IMR-90 (cell line): ENCODE measurements at regions not wholly inside any gene's neighbourhood (a gene's known extent, or its start where the extent isn't known, plus 50 kb on each side); places are given as distances from the start of the nearest gene placed in this dataset.

Experiments
- ATAC-seq: fragments of 200-7000 bp; cut with Tn5 transposase; 2 replicates; pipeline ENCODE4 v1.9.1; 2020; ENCODE audit warnings: low read depth, mild to moderate bottlenecking, moderate library complexity
- BruUV-seq: library from RNA; stranded (reverse); fragments of 400-500 nt; replicated peaks from 2 replicates; lab custom pipeline; 2021; lab: Mats Ljungman, UMichigan
- CTCF ChIA-PET: fragments of 300-600 bp; formaldehyde crosslinking; extraction: SDS; loops from one replicate; lab custom pipeline; 2021; ENCODE audit warnings: antibody characterized with exemption; lab: Yijun Ruan, JAX
- POLR2A ChIA-PET: fragments of 300-600 bp; sonication (Branson Sonifier 250); formaldehyde crosslinking; loops from one replicate; lab custom pipeline; 2022; ENCODE audit warnings: antibody characterized with exemption; ENCODE audit not compliant: unreplicated experiment; lab: Charles Lee
- DNase-seq: peaks from one replicate; pipeline ENCODE4 v3.0.0; 2013
- H2AFZ ChIP-seq: replicated peaks from 2 replicates; pipeline ENCODE3; 2013; ENCODE audit warnings: low read length, mild to moderate bottlenecking; ENCODE audit not compliant: poor library complexity
- H2AK5ac ChIP-seq: 2 replicates; pipeline ENCODE4 v1.6.1; 2013; ENCODE audit warnings: low read depth, low read length, inconsistent platforms
- H2AK9ac ChIP-seq: replicated peaks from 2 replicates; pipeline ENCODE3; 2013; ENCODE audit warnings: mild to moderate bottlenecking, low read depth, low read length, moderate library complexity; ENCODE audit not compliant: poor library complexity
- H2BK120ac ChIP-seq: 2 replicates; pipeline ENCODE4 v1.6.1; 2013; ENCODE audit warnings: low read depth, low read length, inconsistent platforms
- H2BK15ac ChIP-seq: 3 replicates; pipeline ENCODE4 v1.6.1; 2013; ENCODE audit warnings: low read depth, low read length, inconsistent platforms
- H2BK20ac ChIP-seq: 2 replicates; pipeline ENCODE4 v1.6.1; 2013; ENCODE audit warnings: low read depth, mild to moderate bottlenecking, inconsistent platforms, low read length, moderate library complexity
- H2BK5ac ChIP-seq: 2 replicates; pipeline ENCODE4 v1.6.1; 2013; ENCODE audit warnings: mild to moderate bottlenecking, low read depth, low read length, inconsistent platforms; ENCODE audit not compliant: poor library complexity, severe bottlenecking
- H3K14ac ChIP-seq: replicated peaks from 2 replicates; pipeline ENCODE4 v1.6.1; 2013; ENCODE audit warnings: low read depth, low read length, inconsistent platforms
- H3K18ac ChIP-seq: 2 replicates; pipeline ENCODE4 v1.6.1; 2013; ENCODE audit warnings: low read depth, low read length, control low read depth
- H3K23ac ChIP-seq: 2 replicates; pipeline ENCODE4 v1.6.1; 2013; ENCODE audit warnings: low read depth, low read length, inconsistent platforms
- H3K27ac ChIP-seq: 2 replicates; pipeline ENCODE4 v1.5.1; 2013; ENCODE audit warnings: mild to moderate bottlenecking, control low read depth, low read length; ENCODE audit not compliant: insufficient read depth
- H3K27me3 ChIP-seq: 2 replicates; pipeline ENCODE4 v1.6.1; 2013; ENCODE audit warnings: low read length; ENCODE audit not compliant: control insufficient read depth, insufficient read depth
- H3K36me3 ChIP-seq: 2 replicates; pipeline ENCODE4 v1.6.1; 2013; ENCODE audit warnings: low read length, mixed read lengths; ENCODE audit not compliant: control insufficient read depth, insufficient read depth
- H3K4ac ChIP-seq: 2 replicates; pipeline ENCODE4 v1.6.1; 2013; ENCODE audit warnings: low read depth, low read length, inconsistent platforms
- H3K4me1 ChIP-seq: 2 replicates; pipeline ENCODE4 v1.6.1; 2013; ENCODE audit warnings: low read length, mixed read lengths; ENCODE audit not compliant: control insufficient read depth, insufficient read depth
- H3K4me2 ChIP-seq: 2 replicates; pipeline ENCODE4 v1.6.1; 2013; ENCODE audit warnings: low read depth, mild to moderate bottlenecking, control low read depth, low read length, moderate library complexity
- H3K4me3 ChIP-seq: 2 replicates; pipeline ENCODE4 v1.5.1; 2013; ENCODE audit warnings: low read depth, mild to moderate bottlenecking, control low read depth, low read length, moderate library complexity; ENCODE audit not compliant: insufficient read depth
- H3K56ac ChIP-seq: 2 replicates; pipeline ENCODE4 v1.6.1; 2013; ENCODE audit warnings: low read length, inconsistent platforms; ENCODE audit not compliant: insufficient read depth; ENCODE audit errors: extremely low read depth
- H3K79me1 ChIP-seq, 2 experiments: 2 replicates each; pipeline ENCODE4 v1.6.1; 2013; ENCODE audit warnings: low read length in 2 of 2, inconsistent platforms in 1 of 2, low read depth in 1 of 2
- H3K9ac ChIP-seq: 2 replicates; pipeline ENCODE4 v1.6.1; 2013; ENCODE audit warnings: low read depth, low read length, control low read depth
- H3K9me1 ChIP-seq: 2 replicates; pipeline ENCODE4 v1.6.1; 2013; ENCODE audit warnings: low read length, inconsistent platforms; ENCODE audit not compliant: insufficient read depth
- H3K9me3 ChIP-seq: 2 replicates; pipeline ENCODE4 v1.6.1; 2013; ENCODE audit warnings: low read length; ENCODE audit not compliant: control insufficient read depth, insufficient read depth
- H4K20me1 ChIP-seq: 2 replicates; pipeline ENCODE4 v1.6.1; 2013; ENCODE audit warnings: low read length, inconsistent platforms; ENCODE audit not compliant: insufficient read depth
- H4K5ac ChIP-seq: 2 replicates; pipeline ENCODE4 v1.6.1; 2013; ENCODE audit warnings: mild to moderate bottlenecking, low read depth, low read length, control low read depth
- H4K8ac ChIP-seq, 2 experiments: 2 replicates each; pipeline ENCODE4 v1.6.1; 2013; ENCODE audit warnings: low read depth in 2 of 2, low read length in 2 of 2, control low read depth in 1 of 2, inconsistent platforms in 1 of 2
- H4K91ac ChIP-seq: 2 replicates; pipeline ENCODE4 v1.6.1; 2013; ENCODE audit warnings: low read depth, low read length, inconsistent platforms; ENCODE audit not compliant: insufficient read depth
- BHLHE40 ChIP-seq: fragments of 150-350 bp; IDR thresholded peaks from 2 replicates; pipeline ENCODE4 v1.6.1; 2016; ENCODE audit warnings: mild to moderate bottlenecking, low read depth, low read length
- CEBPB ChIP-seq: IDR thresholded peaks from 2 replicates; pipeline ENCODE4 v1.6.1; 2012; ENCODE audit warnings: low read depth, low read length, improper control_type of control experiment
- CHD1 ChIP-seq: IDR thresholded peaks from 2 replicates; pipeline ENCODE4 v1.6.1; 2012; ENCODE audit warnings: low read depth, low read length, improper control_type of control experiment
- FOS ChIP-seq: fragments of 150-350 bp; IDR thresholded peaks from 2 replicates; pipeline ENCODE4 v1.6.1; 2016; ENCODE audit warnings: low read depth, low read length
- MAFK ChIP-seq: IDR thresholded peaks from 2 replicates; pipeline ENCODE4 v1.6.1; 2012; ENCODE audit warnings: low read depth, low read length, improper control_type of control experiment
- MAZ ChIP-seq: IDR thresholded peaks from 2 replicates; pipeline ENCODE4 v1.6.1; 2012; ENCODE audit warnings: low read depth, mild to moderate bottlenecking, low read length, improper control_type of control experiment, moderate library complexity, borderline replicate concordance
- MXI1 ChIP-seq: IDR thresholded peaks from 2 replicates; pipeline ENCODE4 v1.6.1; 2012; ENCODE audit warnings: low read depth, mild to moderate bottlenecking, low read length, moderate library complexity, borderline replicate concordance
- NFE2L2 ChIP-seq: fragments of 150-350 bp; IDR thresholded peaks from 2 replicates; pipeline ENCODE4 v1.6.1; 2016; ENCODE audit warnings: low read depth, mild to moderate bottlenecking, low read length
- POLR2A ChIP-seq: IDR thresholded peaks from 2 replicates; pipeline ENCODE4 v1.6.1; 2012; ENCODE audit warnings: mild to moderate bottlenecking, low read depth, low read length
- RAD21 ChIP-seq: IDR thresholded peaks from 2 replicates; pipeline ENCODE4 v1.6.1; 2012; ENCODE audit warnings: low read length, improper control_type of control experiment
- RCOR1 ChIP-seq: IDR thresholded peaks from 2 replicates; pipeline ENCODE4 v1.6.1; 2012; ENCODE audit warnings: mild to moderate bottlenecking, low read length, improper control_type of control experiment; ENCODE audit not compliant: insufficient replicate concordance
- RFX5 ChIP-seq: IDR thresholded peaks from 2 replicates; pipeline ENCODE4 v1.8.0; 2012; ENCODE audit warnings: low read depth, mild to moderate bottlenecking, low read length, moderate library complexity
- USF2 ChIP-seq: fragments of 150-350 bp; IDR thresholded peaks from 2 replicates; pipeline ENCODE4 v1.6.1; 2017; ENCODE audit warnings: mild to moderate bottlenecking, antibody characterized with exemption, low read length, low read depth
- WGBS, 2 experiments: methylation state at CpG; one replicate each; pipeline versions ENCODE4 v1.1.5 to v1.1.7; 2013; ENCODE audit warnings: missing lambda C conversion rate in 2 of 2; ENCODE audit not compliant: insufficient read length in 1 of 2; ENCODE audit errors: extremely low coverage in 2 of 2; 5-methylcytosine and 5-hydroxymethylcytosine counted together
- dilution Hi-C: fragments of 300-500 bp; cut with HindIII; formaldehyde crosslinking; loops from one replicate; pipeline ENCODE4 v1.14.3; 2018; ENCODE audit warnings: low sequenced_read_pairs; ENCODE audit not compliant: unreplicated experiment
- in situ Hi-C: fragments of 300-500 bp; cut with MboI; formaldehyde crosslinking; loops from 3 replicates; pipeline ENCODE4 v1.14.3; 2019; ENCODE audit warnings: low sequenced_read_pairs, inconsistent platforms, mixed read lengths
- intact Hi-C: fragments of 100-400 bp; cut with micrococcal nuclease; formaldehyde crosslinking; loops from 2 replicates; pipeline ENCODE4 v1.10.0; 2022
- TF ChIP-seq, protein P1 (sequence below): conservative IDR thresholded peaks from 2 replicates; pipeline ENCODE4 v1.5.1; 2012; ENCODE audit warnings: mild to moderate bottlenecking, low read depth, low read length, improper control_type of control experiment
- TF ChIP-seq, protein P2 (sequence below): fragments of 150-350 bp; IDR thresholded peaks from 2 replicates; pipeline ENCODE4 v1.6.1; 2016; ENCODE audit warnings: low read depth, mild to moderate bottlenecking, low read length, moderate library complexity, borderline replicate concordance

- CTCF ChIA-PET: interaction anchor here (0.7 kb wide), 1 partner anchor 16 kb away, joined by 3 read pairs; no protein-coding TSS in a partner anchor
Measured at GRCh38 chr2:148592791-148593190, 51.8 kb upstream of the EPC2 start.

More at GRCh38 chr2:148592791-148593190, 51.8 kb upstream of the EPC2 start:
- H3K23ac ChIP-seq: no peak overlapping the region
- no peaks in the 10 kb centered on the region for H3K4me1 ChIP-seq
- no peak overlapping the region for H3K4ac ChIP-seq
- POLR2A ChIA-PET: no interaction called here
- no peak overlapping the region for H3K4me3 ChIP-seq
- no peak overlapping the region for H4K5ac ChIP-seq
- H3K14ac ChIP-seq: no peak overlapping the region
- BruUV-seq: no TSS peak
- TF ChIP-seq FOS: no peak
- TF ChIP-seq, protein P1, sequence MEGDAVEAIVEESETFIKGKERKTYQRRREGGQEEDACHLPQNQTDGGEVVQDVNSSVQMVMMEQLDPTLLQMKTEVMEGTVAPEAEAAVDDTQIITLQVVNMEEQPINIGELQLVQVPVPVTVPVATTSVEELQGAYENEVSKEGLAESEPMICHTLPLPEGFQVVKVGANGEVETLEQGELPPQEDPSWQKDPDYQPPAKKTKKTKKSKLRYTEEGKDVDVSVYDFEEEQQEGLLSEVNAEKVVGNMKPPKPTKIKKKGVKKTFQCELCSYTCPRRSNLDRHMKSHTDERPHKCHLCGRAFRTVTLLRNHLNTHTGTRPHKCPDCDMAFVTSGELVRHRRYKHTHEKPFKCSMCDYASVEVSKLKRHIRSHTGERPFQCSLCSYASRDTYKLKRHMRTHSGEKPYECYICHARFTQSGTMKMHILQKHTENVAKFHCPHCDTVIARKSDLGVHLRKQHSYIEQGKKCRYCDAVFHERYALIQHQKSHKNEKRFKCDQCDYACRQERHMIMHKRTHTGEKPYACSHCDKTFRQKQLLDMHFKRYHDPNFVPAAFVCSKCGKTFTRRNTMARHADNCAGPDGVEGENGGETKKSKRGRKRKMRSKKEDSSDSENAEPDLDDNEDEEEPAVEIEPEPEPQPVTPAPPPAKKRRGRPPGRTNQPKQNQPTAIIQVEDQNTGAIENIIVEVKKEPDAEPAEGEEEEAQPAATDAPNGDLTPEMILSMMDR: no peak
- no peak for TF ChIP-seq POLR2A
- no peak for TF ChIP-seq MXI1
- no peak for TF ChIP-seq MAZ
- no peak for TF ChIP-seq CEBPB
- TF ChIP-seq NFE2L2: no peak
- no peak for TF ChIP-seq CHD1
- TF ChIP-seq MAFK: no peak
- TF ChIP-seq BHLHE40: no peak
- no peak for TF ChIP-seq RAD21
- TF ChIP-seq RFX5: no peak
- no peak for TF ChIP-seq USF2
- TF ChIP-seq, protein P2, sequence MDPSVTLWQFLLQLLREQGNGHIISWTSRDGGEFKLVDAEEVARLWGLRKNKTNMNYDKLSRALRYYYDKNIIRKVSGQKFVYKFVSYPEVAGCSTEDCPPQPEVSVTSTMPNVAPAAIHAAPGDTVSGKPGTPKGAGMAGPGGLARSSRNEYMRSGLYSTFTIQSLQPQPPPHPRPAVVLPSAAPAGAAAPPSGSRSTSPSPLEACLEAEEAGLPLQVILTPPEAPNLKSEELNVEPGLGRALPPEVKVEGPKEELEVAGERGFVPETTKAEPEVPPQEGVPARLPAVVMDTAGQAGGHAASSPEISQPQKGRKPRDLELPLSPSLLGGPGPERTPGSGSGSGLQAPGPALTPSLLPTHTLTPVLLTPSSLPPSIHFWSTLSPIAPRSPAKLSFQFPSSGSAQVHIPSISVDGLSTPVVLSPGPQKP: no peak
- TF ChIP-seq RCOR1: no peak
- no peak overlapping the region for H3K4me2 ChIP-seq
- no peak overlapping the region for H3K56ac ChIP-seq
- in situ Hi-C loops: no loop called here
- H2BK120ac ChIP-seq: no peak overlapping the region
- WGBS, 2 experiments: 92% methylated on average over 2 of the region's 3 CpGs; no CpG with 5 or more reads in 1 of the 2 experiments
- H3K9me1 ChIP-seq: no peaks in the 10 kb centered on the region
- H4K20me1 ChIP-seq: no peaks in the 10 kb centered on the region
- H2AFZ ChIP-seq: no peak overlapping the region
- no peak overlapping the region for H2BK5ac ChIP-seq
- H3K27ac ChIP-seq: no peak overlapping the region
- H3K79me1 ChIP-seq: no peaks in the 10 kb centered on the region
- H4K8ac ChIP-seq: no peak overlapping the region
- no peak overlapping the region for H2BK20ac ChIP-seq
- no peak overlapping the region for H4K91ac ChIP-seq
- no peak overlapping the region for H2BK15ac ChIP-seq
- H3K9ac ChIP-seq: no peak overlapping the region
- ATAC-seq (no peak), DNase-seq (no peak)
- H3K27me3 ChIP-seq: no peaks in the 10 kb centered on the region; the same call in 1 of the 2 replicates
- dilution Hi-C loops: no loop called here
- no peaks in the 10 kb centered on the region for H3K9me3 ChIP-seq
- H2AK5ac ChIP-seq: no peak overlapping the region
- no peak overlapping the region for H2AK9ac ChIP-seq
- intact Hi-C loops: no loop called here
- H3K18ac ChIP-seq: no peak overlapping the region
- H3K36me3 ChIP-seq: no peaks in the 10 kb centered on the region
